ENCODE measurements at regions not wholly inside any gene's neighbourhood (a gene's known extent, or its start where the extent isn't known, plus 50 kb on each side); places are given as distances from the start of the nearest gene placed in this dataset.

- TF ChIP-seq CTCF (conservative IDR thresholded peaks at IDR 0.05; ENCODE audit: low read length) (no peak), EZH2phosphoT487 (IDR thresholded peaks at IDR 0.05; ENCODE audit: borderline replicate concordance, low read depth, low read length) (no peak)
Observed at GRCh38 chr9:85185486-85186217, 516.1 kb downstream of the NTRK2 start.
